Fibroblast of skin of left biceps (primary cell): ENCODE measurements at regions not wholly inside any gene's neighbourhood (a gene's known extent, or its start where the extent isn't known, plus 50 kb on each side); places are given as distances from the start of the nearest gene placed in this dataset.
A peak's percentile ranks its signal among the peaks of the same experiment; 100 is the strongest.

ENCODE experiments used
- DNase-seq, 2 experiments: peaks; one replicate each; pipeline ENCODE4 v3.0.0-alpha.2; 2013; ENCODE audit warnings: low read depth in 2 of 2

DNA sequence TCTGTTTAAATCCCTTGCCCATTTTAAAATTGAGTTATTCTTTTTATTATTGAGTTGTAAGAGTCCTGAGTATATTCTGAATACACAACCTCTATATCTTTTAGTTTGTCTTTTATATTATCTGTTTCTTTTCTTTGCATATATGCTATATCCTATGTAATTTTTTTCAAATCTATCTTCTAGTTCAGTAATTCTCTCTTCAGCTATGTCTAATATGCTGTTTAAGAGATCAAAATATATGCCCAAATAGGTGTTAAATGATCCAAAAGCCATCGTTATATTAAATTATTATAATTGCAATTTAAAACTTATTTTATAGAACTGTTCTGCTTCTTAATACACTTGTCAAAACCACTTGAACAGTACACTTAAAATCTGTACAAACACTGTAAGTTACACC, 107.4 kb upstream of the TSPAN5 start:
- DNase-seq = no peak

DNA sequence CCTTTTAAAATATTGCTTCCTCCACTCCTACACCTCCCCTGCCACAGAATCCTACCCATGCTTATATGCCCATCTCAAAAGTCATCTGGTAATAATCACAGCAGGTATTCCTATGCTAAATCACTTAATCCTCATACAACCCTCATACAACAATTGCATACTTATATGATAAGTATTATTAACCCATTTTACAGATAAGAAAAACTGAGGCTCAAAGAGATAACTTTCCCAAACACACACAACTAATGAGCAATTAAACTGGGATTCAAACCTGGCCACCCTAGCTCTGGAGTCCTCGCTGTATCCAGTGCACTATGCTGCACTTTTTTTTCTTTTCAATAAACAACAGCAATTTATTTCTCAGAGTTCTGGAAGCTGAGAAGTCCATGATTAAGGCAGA, 99.8 kb upstream of the TSPAN5 start:
- DNase-seq = no peak

DNA sequence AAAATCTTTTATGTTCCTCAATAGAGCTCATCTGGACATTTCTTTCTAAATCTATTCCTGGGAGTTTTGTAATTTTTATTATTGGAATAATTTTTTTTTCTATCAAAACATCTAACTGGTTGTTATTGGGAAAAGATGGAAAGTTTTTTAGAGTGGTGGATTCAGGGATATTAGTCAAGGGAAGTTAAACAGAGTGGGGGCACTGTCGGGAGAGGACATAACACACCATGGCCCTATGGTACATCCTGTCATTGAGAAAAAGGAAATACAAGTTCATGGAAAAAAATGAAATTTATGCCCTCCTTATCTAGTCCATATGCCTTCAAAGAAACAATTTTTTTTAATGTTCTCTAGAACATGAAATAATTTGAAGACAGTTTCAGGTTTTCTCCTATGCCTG, 96.3 kb upstream of the TSPAN5 start:
- no peak for DNase-seq

DNA sequence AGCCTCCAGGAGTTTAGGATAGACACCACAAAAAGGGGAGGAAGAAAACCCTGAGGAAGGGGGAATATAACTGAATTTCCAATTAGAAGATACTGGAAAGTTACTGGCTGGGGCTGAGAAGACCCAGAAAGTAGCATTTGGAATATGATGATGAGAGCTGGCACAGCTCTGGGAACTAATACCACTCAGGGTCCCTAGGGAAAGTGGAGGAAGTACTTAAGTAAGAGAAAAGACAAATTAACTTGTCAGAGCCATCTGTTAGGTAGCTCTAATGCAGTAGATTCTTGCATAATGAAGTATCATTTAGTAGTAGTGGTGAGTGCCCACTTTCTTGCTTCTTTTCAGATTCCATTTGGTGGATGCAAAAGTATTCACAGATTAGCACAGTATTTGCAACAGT, 90.8 kb upstream of the TSPAN5 start:
- DNase-seq = no peak

DNA sequence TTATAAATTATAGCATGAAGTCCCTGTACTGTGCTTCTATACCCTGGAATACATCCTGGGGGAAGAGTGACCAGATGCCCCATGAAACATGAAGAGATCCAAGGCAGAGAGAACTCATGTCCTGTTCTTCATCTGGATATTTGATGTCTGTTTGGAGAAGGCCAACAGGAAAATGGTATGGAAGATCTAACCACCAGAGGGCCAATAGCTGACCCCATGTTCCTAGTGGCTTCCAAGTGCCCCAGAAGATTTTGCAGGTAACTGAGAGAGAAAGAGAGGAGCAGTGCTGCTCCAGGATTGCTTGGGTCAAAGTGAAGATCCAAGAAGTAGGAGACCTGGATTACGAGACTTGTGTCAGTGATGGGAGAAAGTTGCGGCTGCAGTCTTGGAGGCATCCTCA, 90.2 kb upstream of the TSPAN5 start:
- no peak for DNase-seq

GRCh38 chr4:98747393-98748091, 89.1 kb upstream of the TSPAN5 start:
- DNase-seq = no peak

GRCh38 chr4:98746936-98747335, 88.5 kb upstream of the TSPAN5 start:
- DNase-seq = no peak

- no peak for DNase-seq
Measured at GRCh38 chr4:98746530-98746929, 88.1 kb upstream of the TSPAN5 start.

GRCh38 chr4:98745366-98745765, 87.0 kb upstream of the TSPAN5 start:
- no peak for DNase-seq

GRCh38 chr4:98744372-98745150, 86.2 kb upstream of the TSPAN5 start:
- no peak for DNase-seq

DNA sequence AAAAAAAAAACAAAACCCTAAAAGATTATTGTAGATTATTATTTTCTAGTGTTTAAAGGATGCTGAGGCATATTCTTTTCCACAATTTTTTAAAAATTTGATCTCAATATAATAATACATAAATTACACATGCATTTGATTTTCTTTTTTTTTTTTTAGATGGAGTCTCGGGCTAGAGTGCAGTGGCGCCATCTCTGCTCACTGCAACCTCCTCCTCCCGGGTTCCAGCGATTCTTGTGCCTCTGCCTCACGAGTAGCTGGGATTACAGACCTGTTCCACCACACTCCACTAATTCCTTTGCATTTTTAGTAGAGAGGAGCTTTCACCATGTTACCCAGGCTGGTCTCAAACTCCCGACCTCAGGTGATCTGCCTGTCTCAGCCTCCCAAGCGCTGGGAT, 83.5 kb upstream of the TSPAN5 start:
- DNase-seq = no peak

GRCh38 chr4:98739751-98740150, 81.3 kb upstream of the TSPAN5 start:
- no peak for DNase-seq

- DNase-seq = no peak
Measured at GRCh38 chr4:98733601-98734000, 75.2 kb upstream of the TSPAN5 start.

- no peak for DNase-seq
Measured at GRCh38 chr4:98728871-98729270, 70.5 kb upstream of the TSPAN5 start.

GRCh38 chr4:98728433-98728832, 70.0 kb upstream of the TSPAN5 start:
- DNase-seq = peak in 1 of 2 experiments; percentile 8

GRCh38 chr4:98722000-98722399, 63.6 kb upstream of the TSPAN5 start:
- DNase-seq = no peak

GRCh38 chr4:98720871-98721480, 62.6 kb upstream of the TSPAN5 start:
- no peak for DNase-seq

- no peak for DNase-seq
Measured at GRCh38 chr4:98716796-98717195, 58.4 kb upstream of the TSPAN5 start.

DNA sequence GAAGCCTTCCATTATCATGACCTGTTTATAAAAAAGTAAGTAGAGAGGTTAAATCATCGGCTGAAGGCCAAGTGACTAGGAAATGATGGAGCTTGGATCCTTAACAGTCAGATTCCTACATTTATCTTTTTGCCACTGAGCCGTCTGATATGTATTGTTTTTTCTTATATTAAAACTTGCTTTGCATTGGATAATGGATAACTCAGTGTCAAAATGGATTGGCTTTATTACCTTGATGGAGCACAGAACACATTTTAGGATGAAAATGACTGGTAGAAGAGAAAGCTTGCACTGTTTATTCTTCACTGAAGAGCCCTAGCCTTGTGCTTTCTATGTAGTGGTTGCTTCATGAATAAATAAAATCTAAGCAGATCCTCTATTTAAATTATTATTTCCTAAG, 54.2 kb upstream of the TSPAN5 start:
- no peak for DNase-seq

- no peak for DNase-seq
Measured at GRCh38 chr4:98711526-98711925, 53.1 kb upstream of the TSPAN5 start.

- no peak for DNase-seq
Measured at GRCh38 chr4:98710831-98711230, 52.4 kb upstream of the TSPAN5 start.
